Vagina (tissue), 2 donors: ENCODE measurements at regions not wholly inside any gene's neighbourhood (a gene's known extent, or its start where the extent isn't known, plus 50 kb on each side); places are given as distances from the start of the nearest gene placed in this dataset.

Experiments used
- DNase-seq, 2 donors: peaks; one replicate each; pipeline ENCODE4 v3.0.0-alpha.2; 2017; ENCODE audit errors: extremely low spot score in 2 of 2
- H3K27ac ChIP-seq: fragments of 200-600 bp; sonication (generic); one replicate; pipeline ENCODE4 v1.5.1; 2019
- H3K27me3 ChIP-seq: fragments of 200-600 bp; sonication (generic); one replicate; pipeline ENCODE4 v1.5.1; 2019
- H3K36me3 ChIP-seq, 2 donors: fragments of 200-600 bp; sonication (generic); one replicate each; pipeline ENCODE4 v1.5.1; 2017 to 2019
- H3K4me1 ChIP-seq: fragments of 200-600 bp; sonication (generic); one replicate; pipeline ENCODE4 v1.5.1; 2019
- H3K4me3 ChIP-seq, 2 donors: fragments of 200-600 bp; sonication (generic); 1 replicate in 1 of 2; 2 replicates in 1 of 2; pipeline ENCODE4 v1.5.1; 2016 to 2019
- H3K9me3 ChIP-seq: fragments of 200-600 bp; sonication (generic); one replicate; pipeline ENCODE4 v1.5.1; 2019
- POLR2A ChIP-seq, 2 donors: fragments of 450-650 bp; IDR thresholded peaks; one replicate each; pipeline ENCODE4 v1.6.1; 2017; ENCODE audit warnings: antibody characterized with exemption in 2 of 2, mild to moderate bottlenecking in 2 of 2, moderate library complexity in 2 of 2
- POLR2AphosphoS5 ChIP-seq, 2 donors: sonication (generic); formaldehyde crosslinking; IDR thresholded peaks; one replicate each; pipeline ENCODE4 v1.9.0; 2017; ENCODE audit warnings: antibody characterized with exemption in 2 of 2, mild to moderate bottlenecking in 2 of 2, low read depth in 1 of 2; ENCODE audit not compliant: insufficient read depth in 1 of 2
- intact Hi-C: fragments of 100-400 bp; cut with DNase I; formaldehyde crosslinking; loops from one replicate; pipeline ENCODE4 v1.15.1; 2023
- TF ChIP-seq, protein P1 (sequence below), 3 experiments: fragments of 450-650 bp in 2 of 3; fragments of 200-600 bp in 1 of 3; sonication (generic) in 1 of 3; IDR thresholded peaks; one replicate each; pipeline ENCODE4 v1.5.1; 2017 to 2019; ENCODE audit warnings: antibody characterized with exemption in 3 of 3, mild to moderate bottlenecking in 2 of 3, moderate library complexity in 2 of 3

- DNase-seq = no peak
- intact Hi-C loops = no loop called here
These were observed 110.2 kb downstream of the MTPAP start for GRCh38 chr10:30238836-30239235.

GRCh38 chr10:30233186-30233959, 115.7 kb downstream of the MTPAP start:
- Histone ChIP-seq H3K27ac (no peak overlapping the region), H3K27me3 (no peaks in the 10 kb centered on the region), H3K36me3 (no peaks in the 10 kb centered on the region), H3K4me3 (no peak overlapping the region), H3K9me3 (no peaks in the 10 kb centered on the region), H3K4me1 (no peaks in the 10 kb centered on the region)
- no peak for DNase-seq
- intact Hi-C loops = no loop called here
- TF ChIP-seq POLR2AphosphoS5 (IDR thresholded peaks at IDR 0.05; ENCODE audit: insufficient read depth in 1 of 2, low read depth in 1 of 2) (no peak), POLR2A (IDR thresholded peaks at IDR 0.05) (no peak)
- TF ChIP-seq, protein P1, sequence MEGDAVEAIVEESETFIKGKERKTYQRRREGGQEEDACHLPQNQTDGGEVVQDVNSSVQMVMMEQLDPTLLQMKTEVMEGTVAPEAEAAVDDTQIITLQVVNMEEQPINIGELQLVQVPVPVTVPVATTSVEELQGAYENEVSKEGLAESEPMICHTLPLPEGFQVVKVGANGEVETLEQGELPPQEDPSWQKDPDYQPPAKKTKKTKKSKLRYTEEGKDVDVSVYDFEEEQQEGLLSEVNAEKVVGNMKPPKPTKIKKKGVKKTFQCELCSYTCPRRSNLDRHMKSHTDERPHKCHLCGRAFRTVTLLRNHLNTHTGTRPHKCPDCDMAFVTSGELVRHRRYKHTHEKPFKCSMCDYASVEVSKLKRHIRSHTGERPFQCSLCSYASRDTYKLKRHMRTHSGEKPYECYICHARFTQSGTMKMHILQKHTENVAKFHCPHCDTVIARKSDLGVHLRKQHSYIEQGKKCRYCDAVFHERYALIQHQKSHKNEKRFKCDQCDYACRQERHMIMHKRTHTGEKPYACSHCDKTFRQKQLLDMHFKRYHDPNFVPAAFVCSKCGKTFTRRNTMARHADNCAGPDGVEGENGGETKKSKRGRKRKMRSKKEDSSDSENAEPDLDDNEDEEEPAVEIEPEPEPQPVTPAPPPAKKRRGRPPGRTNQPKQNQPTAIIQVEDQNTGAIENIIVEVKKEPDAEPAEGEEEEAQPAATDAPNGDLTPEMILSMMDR (IDR thresholded peaks at IDR 0.05) = no peak

More at GRCh38 chr10:30238836-30239235, 110.2 kb downstream of the MTPAP start:
- H3K27me3 ChIP-seq = no peaks in the 10 kb centered on the region
- TF ChIP-seq POLR2A (IDR thresholded peaks at IDR 0.05) = no peak
- TF ChIP-seq POLR2AphosphoS5 (IDR thresholded peaks at IDR 0.05; ENCODE audit: insufficient read depth in 1 of 2, low read depth in 1 of 2) = no peak
- TF ChIP-seq, protein P1 (IDR thresholded peaks at IDR 0.05) = no peak
- no peak overlapping the region for H3K4me3 ChIP-seq
- no peaks in the 10 kb centered on the region for H3K4me1 ChIP-seq
- H3K27ac ChIP-seq = no peak overlapping the region
- no peaks in the 10 kb centered on the region for H3K9me3 ChIP-seq
- no peaks in the 10 kb centered on the region for H3K36me3 ChIP-seq

DNA sequence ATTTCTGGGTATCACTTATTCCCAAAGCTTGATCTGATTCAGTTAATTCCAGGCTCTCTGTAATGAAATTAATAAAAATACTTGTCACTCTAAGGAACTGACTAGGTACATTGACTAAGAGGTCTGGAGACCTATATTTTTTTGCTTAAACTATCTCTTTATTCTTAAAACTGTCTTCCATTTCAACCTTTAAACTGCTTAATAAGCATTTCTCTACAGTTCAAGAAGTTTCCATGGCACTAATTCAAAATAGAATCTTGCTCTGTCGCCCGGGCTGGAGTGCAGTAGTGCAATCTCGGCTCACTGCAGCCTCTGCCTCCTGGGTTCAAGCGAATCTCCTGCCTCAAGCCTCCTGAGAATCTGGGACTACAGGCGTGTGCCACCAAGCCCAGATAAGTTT, 117.4 kb downstream of the MTPAP start:
- Histone ChIP-seq H3K27me3 (no peaks in the 10 kb centered on the region), H3K4me3 (no peak overlapping the region), H3K36me3 (no peaks in the 10 kb centered on the region), H3K27ac (no peak overlapping the region), H3K4me1 (no peaks in the 10 kb centered on the region), H3K9me3 (no peaks in the 10 kb centered on the region)
- intact Hi-C loops = no loop called here
- no peak for DNase-seq
- no peak for TF ChIP-seq POLR2AphosphoS5 (IDR thresholded peaks at IDR 0.05; ENCODE audit: insufficient read depth in 1 of 2, low read depth in 1 of 2)

DNA sequence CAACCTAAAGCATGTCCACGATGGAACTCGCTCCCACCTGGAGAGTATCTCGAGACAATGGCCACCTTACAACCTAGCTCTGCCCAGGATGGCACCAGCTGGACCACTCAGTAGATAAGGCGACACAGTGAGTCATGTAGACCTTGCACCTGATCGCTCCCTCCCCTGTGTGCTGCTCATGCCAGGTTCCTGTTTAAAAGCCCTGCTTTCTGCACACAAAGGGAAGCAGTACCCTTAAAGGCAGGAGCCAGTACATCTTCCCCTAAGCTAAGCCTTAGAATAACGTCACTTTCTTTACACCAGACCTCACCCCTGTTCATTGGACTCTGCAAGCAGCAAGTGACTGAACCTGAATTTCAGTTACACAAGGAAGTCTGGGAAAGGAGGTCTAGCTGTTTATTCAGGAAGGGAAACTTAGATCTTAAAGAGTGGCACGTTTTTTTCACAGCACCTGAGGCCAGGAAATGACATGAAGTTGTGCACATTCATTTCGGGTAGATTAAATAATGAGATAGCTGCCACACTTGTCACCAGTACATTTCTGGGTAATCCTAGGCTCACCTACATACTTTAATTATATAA, 117.9 kb downstream of the MTPAP start:
- Histone ChIP-seq H3K4me3 (no peak overlapping the region), H3K27ac (no peak overlapping the region), H3K4me1 (no peaks in the 10 kb centered on the region), H3K9me3 (no peaks in the 10 kb centered on the region), H3K36me3 (no peaks in the 10 kb centered on the region), H3K27me3 (no peaks in the 10 kb centered on the region)
- no peak for DNase-seq
- no peak for TF ChIP-seq POLR2AphosphoS5 (IDR thresholded peaks at IDR 0.05; ENCODE audit: insufficient read depth in 1 of 2, low read depth in 1 of 2)
- intact Hi-C loops = no loop called here

- TF ChIP-seq POLR2A (IDR thresholded peaks at IDR 0.05) = no peak
- no peak for TF ChIP-seq POLR2AphosphoS5 (IDR thresholded peaks at IDR 0.05; ENCODE audit: insufficient read depth in 1 of 2, low read depth in 1 of 2)
- TF ChIP-seq, protein P1 (IDR thresholded peaks at IDR 0.05) = no peak
- Histone ChIP-seq H3K4me1 (no peaks in the 10 kb centered on the region), H3K27me3 (no peaks in the 10 kb centered on the region), H3K27ac (no peak overlapping the region), H3K9me3 (no peaks in the 10 kb centered on the region), H3K36me3 (no peaks in the 10 kb centered on the region), H3K4me3 (no peak overlapping the region)
- DNase-seq = no peak
- intact Hi-C loops = loop anchor here (10.0 kb wide), 1 partner anchor 235 kb away; no protein-coding TSS in a partner anchor
These were observed 119.5 kb downstream of the MTPAP start for GRCh38 chr10:30229536-30229935.
